NCI-H446 treated with DMSO at 0.1 percent for 48 hours (cell line): ENCODE measurements at regions not wholly inside any gene's neighbourhood (a gene's known extent, or its start where the extent isn't known, plus 50 kb on each side); places are given as distances from the start of the nearest gene placed in this dataset.
"Not testable (repeated sequence)": the region's sequence is repeated elsewhere in the genome, so short reads cannot be mapped to it uniquely, and the experiment has no call there.

Source experiments
- DNase-seq: peaks from one replicate; lab custom pipeline; 2025; lab: John Stamatoyannopoulos, UW

DNA sequence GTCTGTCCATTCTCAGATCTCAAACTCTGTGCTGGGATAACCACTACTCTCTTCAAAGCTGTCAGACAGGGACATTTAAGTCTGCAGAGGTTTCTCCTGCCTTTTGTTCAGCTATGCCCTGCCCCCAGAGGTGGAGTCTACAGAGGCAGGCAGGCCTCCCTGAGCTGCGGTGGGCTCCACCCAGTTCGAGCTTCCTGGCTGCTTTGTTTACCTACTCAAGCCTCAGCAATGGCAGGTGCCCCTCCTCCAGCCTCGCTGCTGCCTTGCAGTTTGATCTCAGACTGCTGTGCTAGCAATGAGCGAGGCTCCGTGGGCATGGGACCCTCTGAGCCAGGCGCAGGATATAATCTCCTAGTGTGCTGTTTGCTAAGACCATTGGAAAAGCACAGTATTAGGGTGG lies 53.1 kb upstream of the HUNK start:
- DNase-seq, result not testable (repeated sequence)

DNA sequence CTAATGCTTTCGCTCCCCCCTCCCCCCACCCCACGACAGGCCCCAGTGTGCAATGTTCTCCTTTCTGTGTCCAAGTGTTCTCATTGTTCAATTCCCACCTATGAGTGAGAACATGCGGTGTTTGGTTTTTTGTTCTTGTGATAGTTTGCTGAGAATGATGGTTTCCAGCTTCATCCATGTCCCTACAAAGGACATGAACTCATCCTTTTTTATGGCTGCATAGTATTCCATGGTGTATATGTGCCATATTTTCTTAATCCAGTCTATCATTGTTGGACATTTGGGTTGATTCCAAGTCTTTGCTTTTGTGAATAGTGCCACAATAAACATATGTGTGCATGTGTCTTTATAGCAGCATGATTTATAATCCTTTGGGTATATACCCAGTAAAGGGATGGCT lies 58.5 kb upstream of the HUNK start:
- DNase-seq, result not testable (repeated sequence)

DNA sequence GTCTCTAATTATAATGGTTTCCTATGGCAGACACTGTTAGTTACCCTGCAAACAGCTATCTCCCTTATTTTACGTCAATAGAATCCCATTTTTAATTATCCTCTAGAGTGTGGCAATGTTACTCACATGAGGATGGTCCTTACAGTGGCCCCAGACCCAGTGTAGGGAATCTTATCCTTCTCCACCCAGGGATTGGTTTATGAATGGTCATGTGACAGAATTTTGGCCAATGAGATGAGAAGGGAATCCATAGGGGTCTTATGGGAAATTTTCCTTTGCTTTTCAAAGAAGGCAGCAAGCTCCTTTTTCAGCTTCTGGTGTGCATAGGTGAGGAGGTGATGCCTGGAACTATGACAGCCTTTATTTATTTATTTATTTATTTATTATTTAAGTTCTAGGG lies 59.0 kb upstream of the HUNK start:
- DNase-seq, result no peak

DNA sequence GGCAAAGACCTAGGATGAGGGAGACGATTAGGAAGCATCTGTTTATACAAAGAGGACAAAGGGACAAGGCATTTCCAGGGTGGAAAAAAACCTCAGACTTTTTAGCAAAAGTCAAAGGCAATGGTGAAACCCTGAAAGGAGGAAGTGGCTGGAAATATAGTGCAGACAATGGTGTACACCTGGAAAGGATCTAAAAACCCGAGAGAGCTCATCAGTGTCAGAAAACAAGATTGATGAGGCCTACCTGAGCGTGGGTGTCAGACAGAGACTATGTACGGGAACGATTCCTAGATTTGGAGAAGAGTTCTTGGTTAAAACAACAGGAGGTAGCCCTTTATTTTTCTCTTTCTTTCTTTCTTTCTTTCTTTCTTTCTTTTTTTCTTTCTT lies 68.8 kb upstream of the HUNK start:
- DNase-seq, result no peak

DNA sequence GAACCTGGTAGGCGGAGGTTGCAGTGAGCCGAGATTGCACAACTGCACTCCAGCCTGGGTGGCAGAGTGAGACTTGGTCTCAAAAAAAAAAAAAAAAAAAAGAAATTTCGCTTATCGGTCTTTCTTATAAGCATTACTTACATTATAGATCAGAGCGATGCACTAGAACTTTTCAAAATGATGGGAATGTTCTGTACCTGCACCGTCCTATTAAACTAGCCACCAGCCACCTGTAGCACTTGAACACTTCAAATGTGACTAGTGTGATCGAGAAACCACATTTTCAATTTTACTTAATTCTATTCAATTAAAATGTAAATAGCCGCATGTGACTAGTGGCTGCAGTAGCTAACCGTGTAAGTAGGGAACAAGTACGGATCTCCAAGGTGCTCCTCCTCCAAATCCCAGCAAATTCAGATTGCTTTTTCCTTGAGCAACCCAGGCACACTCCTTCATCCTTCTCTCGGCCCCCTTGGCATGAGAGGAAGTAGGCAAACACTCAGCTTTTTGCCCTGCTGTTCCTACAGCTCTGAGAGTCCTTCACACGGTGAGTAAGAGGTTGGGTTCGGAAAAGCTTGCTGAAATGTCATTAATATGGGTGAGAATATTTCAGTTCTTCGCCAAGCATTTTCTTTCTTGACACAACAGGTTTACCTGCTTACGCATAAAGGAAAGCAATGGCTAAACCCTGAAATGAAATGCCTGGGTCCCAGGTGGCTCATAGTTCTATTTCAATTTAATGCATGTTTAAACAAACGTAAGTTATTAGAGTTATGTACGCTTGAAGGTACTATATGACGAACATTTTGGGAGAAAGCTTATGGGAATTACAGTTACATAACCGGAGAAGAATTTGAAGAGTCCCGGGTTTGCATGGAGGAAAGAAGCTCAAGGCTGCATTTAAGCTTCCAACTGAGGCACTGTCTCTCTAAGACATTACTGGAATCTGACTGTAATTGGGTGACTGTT lies 69.5 kb upstream of the HUNK start:
- DNase-seq, result no peak

DNA sequence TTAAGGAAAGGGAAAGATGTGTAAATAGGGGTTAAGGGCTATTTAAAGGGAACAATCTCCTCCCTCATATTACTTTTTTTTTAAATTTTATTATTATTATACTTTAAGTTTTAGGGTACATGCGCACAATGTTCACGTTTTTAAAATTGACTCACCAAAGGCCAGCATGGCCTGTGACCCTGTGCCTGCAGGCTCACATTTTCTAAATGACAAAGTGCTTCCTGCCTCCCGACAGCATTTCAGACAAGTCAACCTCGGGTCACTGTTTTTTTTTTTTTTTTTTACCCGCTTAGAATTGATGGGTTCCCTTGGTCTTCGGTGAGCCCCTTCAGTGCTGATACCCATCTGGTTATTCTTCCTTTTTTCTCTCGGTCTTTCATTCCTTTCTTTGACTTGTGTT lies 70.4 kb upstream of the SCAF4 start:
- DNase-seq, result no peak

DNA sequence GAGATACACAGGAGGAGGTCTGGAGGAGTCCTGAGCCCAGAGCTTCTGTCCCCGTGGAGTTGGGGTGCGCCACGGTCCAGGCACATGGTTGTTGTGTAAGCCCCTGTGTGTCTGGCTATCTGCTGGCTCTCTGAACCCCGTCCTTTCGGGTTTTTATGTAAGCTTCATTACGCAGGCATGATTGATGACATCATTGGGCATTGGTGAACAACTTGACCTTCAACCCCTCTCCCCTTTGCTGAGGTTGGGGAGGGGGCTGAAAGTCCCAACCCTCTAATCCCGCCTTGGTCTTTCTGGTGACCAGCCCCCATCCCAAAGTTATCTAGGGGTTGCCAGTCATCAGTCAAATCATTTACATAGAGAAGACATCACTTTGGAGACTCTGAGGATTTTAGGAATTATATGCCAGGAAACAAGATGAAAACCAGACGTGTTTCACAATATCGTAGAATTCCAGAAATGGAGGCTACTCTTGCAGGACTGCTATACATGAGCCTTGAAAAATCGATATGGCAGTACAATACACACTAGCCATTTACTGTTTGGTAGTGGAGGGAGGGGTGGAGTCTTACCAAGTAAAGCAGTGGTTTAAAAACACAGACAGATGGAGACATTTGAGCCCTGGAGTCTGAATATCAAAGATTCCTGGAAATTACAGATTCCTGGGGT lies 69.8 kb upstream of the SCAF4 start:
- DNase-seq, result no peak

DNA sequence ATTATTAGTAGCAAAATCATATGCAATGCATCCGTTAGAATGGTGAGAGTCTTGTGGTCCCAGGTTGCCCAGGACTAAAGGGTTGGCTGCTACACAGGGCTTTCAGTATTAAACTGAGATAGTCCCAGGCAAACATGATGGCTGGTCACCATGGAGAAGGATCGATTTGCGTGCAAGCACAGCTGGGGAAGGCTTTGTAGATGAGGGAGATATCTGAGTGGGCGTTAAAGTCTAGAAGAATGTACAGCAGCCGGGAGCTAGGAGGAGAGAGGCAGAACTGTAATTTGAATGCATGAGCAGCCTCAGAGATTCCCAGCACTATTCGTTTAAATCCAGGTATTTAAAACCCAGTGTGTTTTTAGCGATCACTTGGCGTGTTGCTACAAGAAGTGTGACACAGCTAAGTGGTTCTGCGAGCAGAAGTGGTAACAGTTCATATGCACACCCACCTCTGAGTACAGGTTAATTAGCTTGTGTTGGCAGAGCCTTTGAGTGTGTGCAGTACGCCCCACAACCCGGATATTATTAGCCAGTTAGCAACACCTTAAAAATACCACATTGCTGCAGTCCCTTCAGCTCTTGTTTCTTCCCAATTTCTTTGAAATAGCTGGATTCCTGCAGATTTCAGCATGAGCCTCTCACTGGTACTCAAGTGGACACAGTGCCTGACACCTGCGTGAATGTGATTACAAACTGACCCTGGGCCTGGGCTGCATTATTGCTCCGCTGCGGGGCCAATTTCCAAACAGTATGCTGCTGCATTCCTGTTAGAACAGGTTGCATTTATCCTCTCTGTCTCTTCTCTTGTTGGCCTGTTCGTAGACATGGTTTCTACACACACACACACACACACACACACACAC lies 67.2 kb upstream of the SCAF4 start:
- no peak for DNase-seq

DNA sequence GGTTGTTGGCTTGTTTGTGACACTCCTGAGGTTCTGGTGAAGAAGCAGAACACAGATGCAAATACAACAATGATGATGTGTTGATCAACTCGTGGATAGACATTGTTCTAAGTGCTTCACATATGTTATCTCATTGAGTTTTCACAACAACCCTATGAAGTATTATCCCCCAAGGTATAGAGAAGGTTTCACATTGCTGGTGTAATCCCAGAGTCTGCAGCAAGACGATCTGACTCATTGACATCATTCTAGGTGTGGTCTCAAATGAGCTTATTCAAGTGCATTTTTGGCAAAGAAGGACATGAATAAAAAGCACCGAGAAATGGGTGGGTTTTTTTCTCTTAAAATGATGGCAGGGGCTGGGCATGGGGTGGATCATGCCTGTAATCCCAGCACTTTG lies 64.1 kb upstream of the SCAF4 start:
- DNase-seq, result no peak

DNA sequence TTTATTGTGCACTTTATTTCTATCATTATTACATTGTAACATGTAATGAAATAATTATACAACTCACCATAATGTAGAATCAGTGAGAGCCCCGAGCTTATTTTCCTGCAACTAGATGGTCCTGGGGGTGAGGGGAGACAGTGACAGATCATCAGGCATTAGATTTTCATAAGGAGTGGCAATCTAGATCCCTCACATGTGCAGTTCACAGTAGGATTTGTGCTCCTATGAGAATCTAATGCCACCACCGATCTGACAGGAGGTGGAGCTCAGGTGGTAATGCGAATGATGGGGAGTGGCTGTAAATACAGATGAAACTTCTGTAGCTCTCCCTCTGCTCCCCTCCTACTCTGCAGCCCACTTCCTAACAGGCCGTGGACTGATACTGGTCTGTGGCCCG lies 58.5 kb upstream of the SCAF4 start:
- DNase-seq, result not testable (repeated sequence)

DNA sequence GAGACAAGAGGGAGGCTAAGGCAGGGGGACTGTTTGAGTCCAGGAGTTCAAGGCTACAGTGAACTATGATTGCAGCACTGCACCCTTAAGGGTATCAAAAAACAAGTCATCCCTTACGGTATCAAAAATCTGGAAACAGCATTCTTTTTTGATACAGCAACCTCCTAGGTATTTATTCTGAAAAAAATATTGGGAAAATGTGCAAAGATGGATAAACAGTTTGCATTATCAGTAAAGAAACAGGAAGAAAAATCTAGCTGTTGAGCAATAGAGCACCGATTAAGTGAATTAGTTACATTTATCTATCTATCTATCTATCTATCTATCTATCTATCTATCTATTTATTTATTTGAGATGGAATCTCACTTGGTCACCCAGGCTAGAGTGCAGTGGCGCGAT lies 56.7 kb upstream of the SCAF4 start:
- no peak for DNase-seq

DNA sequence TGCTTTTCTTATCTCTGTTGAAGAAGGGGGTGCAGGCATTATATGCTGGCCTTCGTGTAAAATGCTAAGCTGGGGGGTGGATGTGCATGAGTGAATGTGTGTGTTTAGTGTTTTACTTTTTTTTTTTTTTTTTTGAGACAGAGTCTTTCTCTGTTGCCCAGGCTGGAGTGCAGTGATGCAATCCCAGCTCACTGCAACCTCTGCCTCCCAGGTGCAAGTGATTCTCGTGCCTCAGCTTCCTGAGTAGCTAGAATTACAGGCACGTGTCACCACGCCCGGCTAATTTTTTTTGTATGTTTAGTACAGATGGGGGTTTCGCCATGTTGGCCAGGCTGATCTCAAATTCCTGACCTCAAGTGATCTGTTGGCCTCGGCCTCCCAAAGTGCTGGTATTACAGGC lies 55.8 kb upstream of the SCAF4 start:
- DNase-seq, result not testable (repeated sequence)

DNA sequence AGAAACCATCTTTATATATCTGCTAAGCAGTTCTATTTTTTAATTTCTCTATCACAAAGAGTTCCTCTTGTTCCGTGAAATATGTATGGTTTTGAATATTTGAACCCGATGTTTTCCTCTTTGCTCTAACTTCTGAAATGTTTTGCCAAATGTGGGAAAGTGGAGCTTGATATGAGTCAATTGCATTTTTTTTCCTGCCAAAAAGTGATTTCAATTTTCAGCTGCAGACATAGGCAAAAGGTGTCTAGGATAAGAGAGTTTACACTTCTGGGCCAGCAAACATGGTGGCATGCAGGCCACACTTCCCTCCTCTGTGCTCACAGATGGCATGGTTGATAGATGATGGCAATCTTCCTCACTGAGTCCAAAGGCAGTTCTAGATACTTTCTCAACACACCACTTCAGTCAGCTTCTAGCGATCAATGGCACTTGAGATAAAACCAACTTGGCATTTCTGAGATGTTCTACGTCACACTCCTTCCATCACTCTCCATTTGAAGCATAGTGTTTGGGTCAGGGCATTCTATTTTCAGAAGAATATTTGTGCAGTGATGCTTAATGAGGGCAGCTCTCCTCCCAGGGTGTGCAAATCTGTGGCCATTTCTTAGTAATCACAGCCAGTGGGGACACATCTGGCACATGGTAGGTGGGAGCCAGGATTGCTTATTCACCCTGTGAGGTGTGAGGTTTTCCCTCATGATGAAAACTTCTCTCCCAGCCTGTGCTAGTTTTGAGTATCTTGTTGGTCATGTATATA lies 54.4 kb upstream of the SCAF4 start:
- DNase-seq, result no peak

DNA sequence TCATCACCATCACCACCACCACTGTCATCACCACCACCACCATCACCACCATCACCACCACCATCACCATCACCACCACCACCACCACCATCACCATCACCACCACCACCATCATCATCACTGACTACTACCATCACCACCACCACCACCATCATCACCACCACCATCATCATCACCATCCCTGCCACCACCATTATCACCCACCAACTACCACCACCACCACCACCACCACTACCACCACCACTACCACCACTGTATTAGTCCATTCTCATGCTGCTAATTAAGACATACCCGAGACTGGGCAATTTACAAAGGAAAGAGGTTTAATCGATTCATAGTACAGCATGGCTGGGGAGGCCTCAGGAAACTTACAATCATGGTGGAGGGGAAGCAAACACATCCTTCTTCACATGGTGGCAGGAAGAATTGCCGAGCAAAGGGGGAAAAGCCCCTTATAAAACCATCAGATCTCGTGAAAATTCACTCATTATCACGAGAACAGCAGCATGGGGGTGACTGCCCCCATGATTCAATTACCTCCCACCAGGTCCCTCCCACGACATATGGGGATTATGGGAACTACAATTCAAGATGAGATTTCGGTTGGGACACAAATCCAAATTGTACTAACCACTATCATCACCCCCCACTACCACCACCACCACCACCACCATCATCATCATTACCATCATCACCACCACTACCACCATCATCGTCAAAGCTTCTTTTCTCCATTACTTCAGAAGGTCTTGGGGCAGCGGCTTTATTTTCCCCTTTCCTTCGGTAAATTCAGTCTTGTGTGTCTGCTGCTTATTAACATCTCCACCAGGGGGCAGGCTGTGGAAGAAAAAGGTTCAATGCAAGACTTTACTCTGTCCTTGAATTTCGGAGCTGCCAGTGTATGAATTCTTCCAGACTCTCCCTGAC lies 53.6 kb upstream of the SCAF4 start:
- DNase-seq, result peak; percentile 53

DNA sequence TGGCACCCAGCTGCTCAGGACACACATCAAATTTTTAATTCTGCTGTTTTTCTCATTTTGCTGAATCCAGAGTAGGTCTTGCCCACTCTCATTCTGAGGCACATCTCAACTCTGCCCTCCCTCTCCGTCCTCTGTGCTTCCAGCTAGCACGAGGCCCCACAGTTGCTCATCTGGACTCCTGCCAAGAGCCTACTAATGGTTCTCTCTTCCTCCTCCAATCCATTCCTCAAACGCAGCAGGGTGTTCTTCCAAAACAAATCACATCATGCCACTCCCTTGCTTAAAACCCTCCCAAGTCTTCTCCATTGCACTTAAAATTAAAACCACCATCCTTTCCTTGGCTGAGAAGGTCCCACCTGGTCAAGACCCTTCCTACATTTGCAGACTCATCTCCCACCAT lies 49.8 kb upstream of the SCAF4 start:
- peak; percentile 57 for DNase-seq
